ENCODE measurements at regions not wholly inside any gene's neighbourhood (a gene's known extent, or its start where the extent isn't known, plus 50 kb on each side); places are given as distances from the start of the nearest gene placed in this dataset.

GRCh38 chr13:104256701-104257100 lies 1190.5 kb upstream of the SLC10A2 start:
- no peak for DNase-seq (ENCODE audit: low read depth in 3 of 3)

GRCh38 chr13:104253063-104253680 lies 1187.0 kb upstream of the SLC10A2 start:
- DNase-seq (ENCODE audit: low read depth in 3 of 3), result no peak

- DNase-seq (ENCODE audit: low read depth in 3 of 3), result no peak
Observed at GRCh38 chr13:104251931-104252330, 1185.7 kb upstream of the SLC10A2 start.

GRCh38 chr13:104246955-104247354 lies 1180.7 kb upstream of the SLC10A2 start:
- no peak for DNase-seq (ENCODE audit: low read depth in 3 of 3)

GRCh38 chr13:104206450-104207044 lies 1140.3 kb upstream of the SLC10A2 start:
- DNase-seq (ENCODE audit: low read depth in 3 of 3), result no peak

- no peak for DNase-seq (ENCODE audit: low read depth in 3 of 3)
Observed at GRCh38 chr13:104204177-104204576, 1138.0 kb upstream of the SLC10A2 start.

- no peak for DNase-seq (ENCODE audit: low read depth in 3 of 3)
Observed at GRCh38 chr13:104198801-104199200, 1132.6 kb upstream of the SLC10A2 start.

- DNase-seq (ENCODE audit: low read depth in 3 of 3), result no peak
Observed at GRCh38 chr13:104196611-104197010, 1130.4 kb upstream of the SLC10A2 start.

GRCh38 chr13:104181526-104182231 lies 1115.5 kb upstream of the SLC10A2 start:
- DNase-seq (ENCODE audit: low read depth in 3 of 3), result no peak

- no peak for DNase-seq (ENCODE audit: low read depth in 3 of 3)
Observed at GRCh38 chr13:104170980-104171555, 1104.9 kb upstream of the SLC10A2 start.

- DNase-seq (ENCODE audit: low read depth in 3 of 3), result no peak
Observed at GRCh38 chr13:104163866-104164630, 1097.8 kb upstream of the SLC10A2 start.

- no peak for DNase-seq (ENCODE audit: low read depth in 3 of 3)
Observed at GRCh38 chr13:104160536-104160935, 1094.3 kb upstream of the SLC10A2 start.

GRCh38 chr13:104143760-104144416 lies 1077.7 kb upstream of the SLC10A2 start:
- DNase-seq (ENCODE audit: low read depth in 3 of 3), result no peak

- no peak for DNase-seq (ENCODE audit: low read depth in 3 of 3)
Observed at GRCh38 chr13:104140552-104140951, 1074.3 kb upstream of the SLC10A2 start.

GRCh38 chr13:104137416-104137815 lies 1071.2 kb upstream of the SLC10A2 start:
- no peak for DNase-seq (ENCODE audit: low read depth in 3 of 3)

GRCh38 chr13:104132849-104133248 lies 1066.6 kb upstream of the SLC10A2 start:
- no peak for DNase-seq (ENCODE audit: low read depth in 3 of 3)

GRCh38 chr13:104114101-104114500 lies 1047.9 kb upstream of the SLC10A2 start:
- DNase-seq (ENCODE audit: low read depth in 3 of 3), result no peak

GRCh38 chr13:104111031-104111430 lies 1044.8 kb upstream of the SLC10A2 start:
- DNase-seq (ENCODE audit: low read depth in 3 of 3), result no peak

- no peak for DNase-seq (ENCODE audit: low read depth in 3 of 3)
Observed at GRCh38 chr13:104106705-104107393, 1040.6 kb upstream of the SLC10A2 start.

- DNase-seq (ENCODE audit: low read depth in 3 of 3), result no peak
Observed at GRCh38 chr13:104105418-104106355, 1039.5 kb upstream of the SLC10A2 start.
